Stimulated activated memory B cell treated with anti-CD40 and anti-IgM and Interleukin-4, amounts not matched to agents 10 μg/mL and 1 μg/mL and 100 μg/mL, for 72 hours (primary cell): ENCODE measurements at regions not wholly inside any gene's neighbourhood (a gene's known extent, or its start where the extent isn't known, plus 50 kb on each side); places are given as distances from the start of the nearest gene placed in this dataset.

ENCODE experiments used
- ATAC-seq: fragments of 150-1000 bp; cut with Tn5 transposase; 2 replicates; pipeline ENCODE4 v1.10.0; 2021
- H3K27ac Mint-ChIP-seq: one replicate; pipeline ENCODE4 v1.8.0; 2022; ENCODE audit warnings: mild to moderate bottlenecking, mixed read lengths
- H3K27me3 Mint-ChIP-seq: one replicate; pipeline ENCODE4 v1.8.0; 2022; ENCODE audit warnings: mixed read lengths
- H3K36me3 Mint-ChIP-seq: one replicate; pipeline ENCODE4 v1.8.0; 2022; ENCODE audit warnings: mixed read lengths
- H3K4me1 Mint-ChIP-seq: one replicate; pipeline ENCODE4 v1.8.0; 2022; ENCODE audit warnings: mixed read lengths
- H3K4me3 Mint-ChIP-seq: one replicate; pipeline ENCODE4 v1.8.0; 2022; ENCODE audit warnings: mild to moderate bottlenecking, moderate library complexity, mixed read lengths
- H3K9me3 Mint-ChIP-seq: one replicate; pipeline ENCODE4 v1.8.0; 2022; ENCODE audit warnings: mixed read lengths

DNA sequence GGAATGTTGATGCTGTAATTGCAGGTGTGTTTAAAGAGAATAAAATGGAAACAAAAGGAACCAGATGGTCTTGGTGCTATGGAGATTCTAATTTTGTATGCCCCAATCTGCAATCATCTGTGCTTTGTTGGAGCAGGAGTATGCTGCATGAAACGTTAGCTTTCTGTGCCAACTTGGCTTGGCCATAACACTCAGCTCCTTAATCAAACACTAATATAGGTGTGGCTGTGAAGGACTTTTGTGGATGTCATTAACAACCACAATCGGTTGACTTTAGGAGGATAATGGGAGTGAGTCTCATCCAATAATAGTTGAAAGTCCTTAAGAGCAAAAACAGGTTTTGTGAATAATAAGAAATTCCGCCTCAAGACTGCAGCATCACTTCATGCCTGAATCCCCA, 399.2 kb downstream of the NLGN4X start:
- Mint-ChIP-seq H3K27me3 (peaks cover 8% of the 10 kb centered on the region), H3K4me3 (no peak overlapping the region), H3K9me3 (peaks cover 3% of the 10 kb centered on the region), H3K27ac (no peak overlapping the region), H3K36me3 (no peaks in the 10 kb centered on the region), H3K4me1 (no peaks in the 10 kb centered on the region)
- no peak for ATAC-seq

GRCh38 chrX:5829060-5829459, 399.6 kb downstream of the NLGN4X start:
- H3K27ac Mint-ChIP-seq, result no peak overlapping the region

DNA sequence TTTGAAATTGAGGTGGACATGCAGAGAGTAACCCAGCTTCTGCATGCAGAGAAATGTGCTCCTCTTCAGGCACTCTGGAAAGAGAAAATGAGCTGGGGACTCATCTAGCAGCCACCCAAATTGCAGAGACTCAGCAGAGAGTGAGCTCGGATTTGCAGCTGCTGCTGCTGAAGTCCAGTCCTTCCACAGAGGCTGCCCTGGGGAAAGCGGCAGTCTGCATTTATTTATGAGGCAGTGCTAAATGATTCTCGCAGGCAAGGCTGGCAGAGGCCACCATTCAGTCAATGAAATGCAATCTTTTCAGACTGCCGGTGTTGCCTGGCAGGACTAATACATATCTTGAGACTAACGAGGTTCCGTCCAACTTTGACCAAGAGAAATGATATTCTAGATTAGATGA, 404.8 kb downstream of the NLGN4X start:
- peaks cover 8% of the 10 kb centered on the region for H3K27me3 Mint-ChIP-seq
- no peaks in the 10 kb centered on the region for H3K9me3 Mint-ChIP-seq
- no peak overlapping the region for H3K4me3 Mint-ChIP-seq
- ATAC-seq, result no peak
- no peak overlapping the region for H3K27ac Mint-ChIP-seq
- no peaks in the 10 kb centered on the region for H3K36me3 Mint-ChIP-seq
- H3K4me1 Mint-ChIP-seq, result no peaks in the 10 kb centered on the region

More at GRCh38 chrX:5829060-5829459, 399.6 kb downstream of the NLGN4X start:
- peaks cover 8% of the 10 kb centered on the region for H3K27me3 Mint-ChIP-seq
- H3K4me1 Mint-ChIP-seq, result no peaks in the 10 kb centered on the region
- no peak overlapping the region for H3K4me3 Mint-ChIP-seq
- ATAC-seq, result no peak
- peaks cover 3% of the 10 kb centered on the region for H3K9me3 Mint-ChIP-seq
- no peaks in the 10 kb centered on the region for H3K36me3 Mint-ChIP-seq

GRCh38 chrX:5810636-5811035, 418.0 kb downstream of the NLGN4X start:
- Mint-ChIP-seq H3K9me3 (no peaks in the 10 kb centered on the region), H3K4me3 (no peak overlapping the region), H3K27me3 (no peaks in the 10 kb centered on the region), H3K36me3 (no peaks in the 10 kb centered on the region), H3K4me1 (no peaks in the 10 kb centered on the region), H3K27ac (no peak overlapping the region)
- ATAC-seq, result no peak

DNA sequence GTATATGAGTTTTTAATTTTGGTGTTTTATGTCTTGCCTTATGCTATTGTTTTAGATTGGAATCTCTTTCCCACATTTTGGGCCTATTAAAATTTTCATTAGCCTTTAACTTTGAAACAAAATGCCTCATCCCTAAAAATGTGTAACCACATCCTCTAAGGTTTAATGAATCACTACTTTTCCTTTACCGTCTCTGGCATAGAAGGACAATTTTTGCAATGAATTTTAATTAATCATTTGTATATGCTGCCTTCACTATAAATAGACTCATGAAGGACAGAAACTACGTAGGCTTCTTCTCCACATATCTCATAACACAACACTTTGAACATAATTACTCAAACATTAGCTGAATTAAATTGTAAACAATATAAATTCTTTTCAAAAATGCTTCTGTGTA, 421.5 kb downstream of the NLGN4X start:
- no peak for ATAC-seq
- Mint-ChIP-seq H3K4me1 (no peaks in the 10 kb centered on the region), H3K27ac (no peak overlapping the region), H3K4me3 (no peak overlapping the region), H3K9me3 (peaks cover 5% of the 10 kb centered on the region), H3K27me3 (no peaks in the 10 kb centered on the region), H3K36me3 (no peaks in the 10 kb centered on the region)

DNA sequence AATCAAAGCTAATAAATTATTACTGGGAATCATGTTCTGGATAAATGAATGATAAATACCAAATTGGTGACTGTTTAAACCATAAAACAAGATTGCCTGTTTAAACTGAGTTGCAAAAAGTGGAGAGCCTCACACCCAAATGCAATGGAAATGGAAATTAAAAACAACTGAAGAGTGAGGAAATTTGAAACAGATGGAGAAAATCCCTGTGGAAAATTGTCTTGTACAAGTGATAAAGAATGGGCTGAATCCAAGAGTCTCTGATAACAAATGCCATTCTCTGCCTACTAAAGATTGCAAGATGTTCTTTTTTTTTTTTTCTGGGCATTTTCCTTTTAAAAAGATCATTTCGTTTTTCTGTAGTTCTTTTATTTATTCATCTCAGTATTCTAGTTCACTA, 426.3 kb downstream of the NLGN4X start:
- Mint-ChIP-seq H3K4me3 (no peak overlapping the region), H3K4me1 (no peaks in the 10 kb centered on the region), H3K36me3 (no peaks in the 10 kb centered on the region), H3K9me3 (peaks cover 5% of the 10 kb centered on the region), H3K27me3 (no peaks in the 10 kb centered on the region), H3K27ac (no peak overlapping the region)
- ATAC-seq, result no peak

DNA sequence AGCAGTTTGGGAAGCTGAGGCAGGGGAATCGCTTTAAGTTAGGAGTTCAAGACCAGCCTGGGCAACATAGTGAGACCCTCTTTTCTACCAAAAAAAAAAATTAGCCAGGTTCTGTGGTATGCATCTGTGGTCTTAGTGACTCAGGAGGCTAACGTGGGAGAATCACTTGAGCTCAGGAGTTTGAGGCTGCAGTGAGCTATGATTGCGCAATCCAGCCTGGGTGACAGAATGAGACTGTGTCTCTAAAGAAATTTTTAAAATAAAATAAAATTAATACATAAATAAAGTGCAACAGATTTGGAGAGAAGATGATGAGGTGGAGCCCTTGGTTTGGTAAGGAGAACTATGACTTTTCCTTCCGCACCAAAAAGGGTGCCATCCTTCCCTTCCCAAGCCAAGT, 436.9 kb downstream of the NLGN4X start:
- H3K36me3 Mint-ChIP-seq, result no peaks in the 10 kb centered on the region
- H3K27me3 Mint-ChIP-seq, result no peaks in the 10 kb centered on the region
- ATAC-seq, result no peak
- no peak overlapping the region for H3K4me3 Mint-ChIP-seq
- no peak overlapping the region for H3K27ac Mint-ChIP-seq
- H3K4me1 Mint-ChIP-seq, result peaks cover 5% of the 10 kb centered on the region
- H3K9me3 Mint-ChIP-seq, result no peaks in the 10 kb centered on the region

GRCh38 chrX:5788910-5789309, 439.8 kb downstream of the NLGN4X start:
- Mint-ChIP-seq H3K4me1 (peaks cover 5% of the 10 kb centered on the region), H3K36me3 (no peaks in the 10 kb centered on the region), H3K27ac (no peak overlapping the region), H3K9me3 (no peaks in the 10 kb centered on the region), H3K4me3 (no peak overlapping the region), H3K27me3 (no peaks in the 10 kb centered on the region)
- ATAC-seq, result no peak

DNA sequence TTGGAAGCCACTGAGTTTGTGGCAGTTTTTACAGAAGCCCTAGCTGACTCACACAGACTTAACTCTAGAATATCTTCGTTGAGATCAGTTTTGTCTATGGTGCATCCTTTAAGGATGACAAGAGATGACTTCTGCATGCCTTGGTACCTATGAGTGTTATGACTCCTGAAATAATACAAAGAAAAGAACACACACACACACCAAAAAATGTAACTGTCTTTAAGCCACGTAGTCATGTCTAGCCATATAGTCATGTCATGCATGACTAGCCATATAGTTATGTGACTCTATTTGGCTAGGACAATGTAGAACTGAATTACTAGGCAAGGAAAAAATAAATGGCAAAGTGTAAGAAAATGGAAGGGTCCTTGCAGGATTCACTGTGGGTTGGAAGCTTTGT, 447.8 kb downstream of the NLGN4X start:
- Mint-ChIP-seq H3K27ac (no peak overlapping the region), H3K4me1 (peaks cover 3% of the 10 kb centered on the region), H3K9me3 (peaks cover 2% of the 10 kb centered on the region), H3K36me3 (no peaks in the 10 kb centered on the region), H3K4me3 (no peak overlapping the region), H3K27me3 (no peaks in the 10 kb centered on the region)
- no peak for ATAC-seq

DNA sequence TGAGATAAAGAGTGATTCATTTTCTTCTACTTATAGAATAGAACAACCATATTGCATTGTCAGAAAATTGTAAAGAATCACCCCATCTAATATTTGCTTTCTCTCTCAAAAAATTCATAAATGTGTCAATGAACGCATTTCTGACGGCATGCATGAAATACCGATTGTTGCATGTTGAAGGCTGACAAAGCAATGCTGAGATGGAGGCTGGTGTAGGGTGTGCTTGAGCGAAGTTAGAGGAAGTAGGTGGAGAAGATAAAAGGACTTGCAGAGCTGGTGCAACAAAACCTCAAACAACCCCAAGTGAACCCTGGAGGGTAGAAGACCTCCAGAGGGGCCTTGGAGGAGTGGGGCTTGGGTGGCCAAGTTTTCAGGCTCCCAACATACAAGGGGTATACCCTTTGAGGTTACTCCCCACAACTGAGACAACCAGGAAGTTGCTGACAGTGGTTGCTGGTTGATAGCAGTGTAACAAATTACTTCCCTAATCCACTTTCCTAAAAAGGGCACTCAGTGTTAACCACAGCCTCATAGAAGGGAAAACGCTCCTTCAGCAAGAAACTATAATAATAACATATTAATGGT, 452.7 kb downstream of the NLGN4X start:
- Mint-ChIP-seq H3K9me3 (peaks cover 2% of the 10 kb centered on the region), H3K27ac (no peak overlapping the region), H3K4me3 (no peak overlapping the region), H3K27me3 (no peaks in the 10 kb centered on the region), H3K36me3 (no peaks in the 10 kb centered on the region), H3K4me1 (peaks cover 6% of the 10 kb centered on the region)
- no peak for ATAC-seq

DNA sequence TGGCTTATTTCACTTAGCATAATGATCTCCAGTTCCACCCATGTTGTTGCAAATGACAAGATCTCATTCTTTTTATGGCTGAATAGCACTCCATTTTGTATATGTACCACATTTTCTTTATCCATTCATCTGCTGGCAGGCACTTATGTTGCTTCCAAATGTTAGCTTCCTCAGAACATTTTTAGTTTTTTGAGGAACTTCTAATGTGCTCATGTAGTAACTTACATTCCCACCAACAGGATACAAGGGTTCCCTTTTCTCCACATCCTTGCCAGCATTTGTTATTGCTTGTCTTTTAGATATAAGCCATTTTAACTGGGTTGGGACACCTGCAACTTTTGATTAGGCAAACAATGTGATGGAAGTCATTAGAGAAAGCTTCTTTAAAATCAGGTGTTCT, 454.2 kb downstream of the NLGN4X start:
- Mint-ChIP-seq H3K36me3 (no peaks in the 10 kb centered on the region), H3K9me3 (peaks cover 2% of the 10 kb centered on the region), H3K27me3 (no peaks in the 10 kb centered on the region), H3K4me3 (no peak overlapping the region), H3K27ac (no peak overlapping the region), H3K4me1 (peaks cover 6% of the 10 kb centered on the region)
- no peak for ATAC-seq

GRCh38 chrX:5771441-5771840, 457.2 kb downstream of the NLGN4X start:
- Mint-ChIP-seq H3K36me3 (no peaks in the 10 kb centered on the region), H3K27ac (no peak overlapping the region), H3K4me1 (peaks cover 6% of the 10 kb centered on the region), H3K27me3 (no peaks in the 10 kb centered on the region), H3K4me3 (no peak overlapping the region), H3K9me3 (no peaks in the 10 kb centered on the region)
- ATAC-seq, result no peak

DNA sequence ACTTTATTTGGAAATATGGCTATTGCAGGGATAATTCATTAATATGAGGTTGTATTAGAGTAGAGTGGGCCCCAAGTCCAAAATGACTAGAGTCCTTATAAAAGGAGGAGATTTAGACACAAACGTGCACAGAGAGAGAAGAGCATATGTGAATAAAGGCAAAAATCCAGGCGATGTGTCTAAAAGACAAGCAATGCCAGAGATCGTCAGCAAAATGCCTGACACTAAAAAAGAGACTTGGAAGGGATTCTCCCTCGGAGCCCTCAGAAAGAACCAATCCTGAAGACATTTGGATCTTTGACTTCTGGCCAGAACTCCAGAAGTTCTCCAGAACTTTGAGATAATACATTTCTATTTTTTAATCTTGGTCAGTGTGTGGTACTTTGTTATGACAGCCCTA, 472.1 kb downstream of the NLGN4X start:
- no peak for ATAC-seq
- H3K4me3 Mint-ChIP-seq, result no peak overlapping the region
- H3K36me3 Mint-ChIP-seq, result no peaks in the 10 kb centered on the region
- peaks cover 4% of the 10 kb centered on the region for H3K9me3 Mint-ChIP-seq
- H3K4me1 Mint-ChIP-seq, result no peaks in the 10 kb centered on the region
- no peak overlapping the region for H3K27ac Mint-ChIP-seq
- no peaks in the 10 kb centered on the region for H3K27me3 Mint-ChIP-seq

DNA sequence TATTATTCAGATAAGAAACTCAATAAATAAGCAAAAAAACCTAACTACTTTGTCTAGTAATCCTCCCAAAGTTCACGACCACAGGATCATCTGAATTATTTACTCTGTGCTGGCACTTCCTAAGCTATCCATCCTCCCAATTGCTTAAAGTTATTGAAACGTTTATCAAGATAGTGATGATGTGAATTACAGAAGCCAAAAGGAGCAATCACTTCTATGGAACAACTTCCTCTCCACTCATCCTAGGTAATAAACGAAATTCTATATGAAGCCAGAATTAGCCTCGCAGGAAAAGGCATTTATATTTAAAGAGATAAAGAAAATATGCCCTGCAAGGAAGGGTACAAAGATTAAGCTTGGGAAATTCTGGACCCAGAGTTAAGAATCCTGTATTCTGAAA, 475.4 kb downstream of the NLGN4X start:
- Mint-ChIP-seq H3K27me3 (no peaks in the 10 kb centered on the region), H3K9me3 (peaks cover 6% of the 10 kb centered on the region), H3K4me3 (no peak overlapping the region), H3K27ac (no peak overlapping the region), H3K36me3 (no peaks in the 10 kb centered on the region), H3K4me1 (no peaks in the 10 kb centered on the region)
- no peak for ATAC-seq

- no peak for ATAC-seq
- H3K4me1 Mint-ChIP-seq, result no peaks in the 10 kb centered on the region
- no peaks in the 10 kb centered on the region for H3K27me3 Mint-ChIP-seq
- H3K36me3 Mint-ChIP-seq, result no peaks in the 10 kb centered on the region
- no peak overlapping the region for H3K4me3 Mint-ChIP-seq
- no peak overlapping the region for H3K27ac Mint-ChIP-seq
- H3K9me3 Mint-ChIP-seq, result peaks cover 6% of the 10 kb centered on the region
Observed at GRCh38 chrX:5752831-5753230, 475.8 kb downstream of the NLGN4X start.

- Mint-ChIP-seq H3K27me3 (no peaks in the 10 kb centered on the region), H3K4me3 (no peak overlapping the region), H3K4me1 (no peaks in the 10 kb centered on the region), H3K9me3 (peaks cover 6% of the 10 kb centered on the region), H3K27ac (no peak overlapping the region), H3K36me3 (no peaks in the 10 kb centered on the region)
- no peak for ATAC-seq
Observed at GRCh38 chrX:5748586-5749150, 480.0 kb downstream of the NLGN4X start.

- Mint-ChIP-seq H3K36me3 (no peaks in the 10 kb centered on the region), H3K9me3 (peaks cover 3% of the 10 kb centered on the region), H3K4me3 (no peak overlapping the region), H3K27ac (no peak overlapping the region), H3K27me3 (no peaks in the 10 kb centered on the region), H3K4me1 (no peaks in the 10 kb centered on the region)
- no peak for ATAC-seq
Observed at GRCh38 chrX:5746231-5746630, 482.4 kb downstream of the NLGN4X start.
